GM20000 (cell line): ENCODE measurements at regions not wholly inside any gene's neighbourhood (a gene's known extent, or its start where the extent isn't known, plus 50 kb on each side); places are given as distances from the start of the nearest gene placed in this dataset.

ENCODE experiments used
- DNase-seq: peaks from one replicate; pipeline ENCODE4 v3.0.0; 2012; ENCODE audit warnings: low spot score
- CTCF ChIP-seq: IDR thresholded peaks from 2 replicates; pipeline ENCODE4 v1.5.1; 2012; ENCODE audit warnings: mild to moderate bottlenecking, control low read depth; ENCODE audit errors: extremely low read depth, missing control alignments

- DNase-seq = no peak
- peak; percentile 12 for TF ChIP-seq CTCF
Measured at GRCh38 chr13:50085063-50085462, 69.8 kb downstream of the KCNRG start.

- no peak for DNase-seq
- TF ChIP-seq CTCF = no peak
Measured at GRCh38 chr13:50089633-50090032, 74.4 kb downstream of the KCNRG start.

GRCh38 chr13:50090211-50090610 is 75.0 kb downstream of the KCNRG start:
- TF ChIP-seq CTCF = no peak
- DNase-seq = no peak

- no peak for DNase-seq
- TF ChIP-seq CTCF = no peak
Measured at GRCh38 chr13:50094615-50095293, 79.5 kb downstream of the KCNRG start.

- no peak for DNase-seq
- TF ChIP-seq CTCF = no peak
Measured at GRCh38 chr13:50098693-50099092, 83.4 kb downstream of the KCNRG start.

- no peak for DNase-seq
- TF ChIP-seq CTCF = no peak
Measured at GRCh38 chr13:50099473-50099872, 84.2 kb downstream of the KCNRG start.

- no peak for TF ChIP-seq CTCF
- DNase-seq = no peak
Measured at GRCh38 chr13:50101590-50101989, 86.3 kb downstream of the KCNRG start.
